Activated T-helper 1 cell treated with Interleukin-2 at 50 U/mL for 16 hours (primary cell): ENCODE measurements at regions not wholly inside any gene's neighbourhood (a gene's known extent, or its start where the extent isn't known, plus 50 kb on each side); places are given as distances from the start of the nearest gene placed in this dataset.

Experiments
- DNase-seq: peaks from one replicate; pipeline ENCODE4 v3.0.0-alpha.2; 2020; ENCODE audit warnings: low read depth

DNA sequence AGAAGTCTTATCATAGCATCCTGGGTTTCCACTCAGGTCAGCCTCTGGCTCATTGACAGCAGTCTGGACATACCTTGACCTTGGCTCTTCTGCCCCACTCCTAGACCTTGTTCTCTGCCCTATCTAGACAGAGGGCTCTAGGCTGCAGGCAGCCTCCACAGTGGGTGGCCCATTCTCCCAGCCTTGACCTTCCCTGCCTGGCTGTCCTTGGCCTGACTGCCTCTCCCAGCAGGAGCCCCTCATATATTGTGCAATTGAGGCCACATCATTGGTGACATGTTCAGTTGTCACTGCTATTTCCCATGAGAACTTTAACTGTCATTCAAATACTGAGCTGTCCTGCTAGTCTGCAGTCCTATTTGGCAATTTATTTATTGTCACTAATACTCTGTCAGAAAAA lies 503.4 kb downstream of the PLXNA4 start:
- DNase-seq: no peak

DNA sequence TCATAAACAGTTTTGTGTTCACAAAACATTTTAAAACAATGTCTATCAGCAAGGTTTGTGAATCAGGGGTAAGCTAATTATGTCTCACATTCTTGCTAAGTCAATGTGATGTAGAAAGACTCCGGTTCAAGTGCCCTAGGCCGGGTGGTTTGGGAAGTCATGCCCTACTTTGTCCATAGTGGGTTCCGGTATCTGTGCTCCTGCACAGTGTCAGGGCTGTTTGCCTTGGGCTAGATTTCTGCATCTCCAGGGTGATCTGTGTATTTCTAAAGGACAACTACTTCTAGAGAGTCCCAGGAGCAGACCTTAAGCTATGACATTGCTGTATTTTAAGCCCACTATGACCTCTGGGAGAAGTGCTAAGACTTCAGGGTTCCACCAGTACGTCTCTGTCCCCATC lies 504.1 kb downstream of the PLXNA4 start:
- DNase-seq: no peak

DNA sequence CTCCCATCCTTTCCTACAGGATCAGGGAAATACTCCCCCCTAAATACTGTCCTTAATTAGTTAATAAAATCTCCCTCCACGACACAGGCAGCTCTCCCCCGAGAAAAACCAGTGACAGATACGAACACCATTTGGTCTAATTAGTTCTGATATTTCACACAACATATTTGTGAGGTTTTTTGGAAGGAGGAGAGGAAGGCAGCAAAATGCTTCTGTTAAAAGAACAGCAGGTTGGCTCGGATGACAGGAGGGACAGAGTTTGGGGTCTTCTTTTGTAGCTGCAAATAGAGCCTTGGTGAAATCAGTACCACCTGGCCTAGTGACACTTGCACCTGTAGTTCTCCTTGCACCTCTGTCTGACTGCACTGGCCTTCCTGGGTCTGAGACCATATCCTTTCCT lies 507.0 kb downstream of the PLXNA4 start:
- DNase-seq: no peak

DNA sequence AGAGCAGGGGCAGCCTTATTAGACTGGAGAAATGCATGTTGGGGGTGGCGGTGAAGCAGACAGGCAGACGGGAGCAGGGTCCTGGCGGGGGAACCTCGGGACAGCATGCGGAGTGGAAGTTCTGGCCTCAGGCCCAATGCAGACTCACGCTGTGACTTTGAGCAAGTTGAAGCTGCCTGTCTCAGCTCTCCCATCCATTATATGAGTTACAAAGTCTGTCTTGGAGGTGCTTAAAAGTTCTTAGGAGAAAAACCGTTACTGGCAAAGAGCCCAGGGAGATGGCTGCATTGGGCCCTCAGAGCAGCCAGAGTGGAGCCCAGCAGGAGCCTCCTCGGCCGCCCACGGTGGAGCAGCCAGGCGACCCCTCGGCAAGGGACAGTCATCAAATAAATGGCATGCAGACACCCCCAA lies 509.5 kb downstream of the PLXNA4 start:
- DNase-seq: no peak

DNA sequence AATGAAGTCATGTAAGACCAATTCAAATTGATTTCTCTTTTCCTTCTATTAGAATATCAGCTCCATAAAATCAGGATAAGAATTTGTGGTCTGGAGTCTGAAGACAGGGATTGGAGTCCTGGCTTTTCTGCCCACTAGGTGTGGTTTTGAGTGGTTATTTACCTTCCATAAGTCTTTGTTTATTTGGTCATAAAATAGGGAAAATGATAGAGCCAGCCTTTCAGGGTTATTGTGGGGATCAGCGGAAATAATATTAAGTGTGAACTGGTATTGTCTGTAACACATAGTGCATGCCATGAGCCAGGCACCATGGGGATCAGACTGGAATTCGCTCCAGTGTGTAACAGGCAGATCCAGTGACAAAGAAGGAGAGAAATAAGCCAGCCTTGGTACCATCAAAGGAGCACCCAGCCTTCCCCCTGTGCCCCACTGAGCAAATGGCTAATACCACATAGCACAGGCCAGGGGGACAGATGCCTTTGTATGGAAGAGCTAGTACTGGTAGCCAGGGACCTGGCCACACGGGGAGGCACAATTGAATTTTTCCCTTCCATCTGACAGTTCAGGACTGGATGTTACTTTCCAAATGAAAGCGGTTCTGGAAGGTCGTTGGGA lies 509.7 kb upstream of the PODXL start:
- no peak for DNase-seq

DNA sequence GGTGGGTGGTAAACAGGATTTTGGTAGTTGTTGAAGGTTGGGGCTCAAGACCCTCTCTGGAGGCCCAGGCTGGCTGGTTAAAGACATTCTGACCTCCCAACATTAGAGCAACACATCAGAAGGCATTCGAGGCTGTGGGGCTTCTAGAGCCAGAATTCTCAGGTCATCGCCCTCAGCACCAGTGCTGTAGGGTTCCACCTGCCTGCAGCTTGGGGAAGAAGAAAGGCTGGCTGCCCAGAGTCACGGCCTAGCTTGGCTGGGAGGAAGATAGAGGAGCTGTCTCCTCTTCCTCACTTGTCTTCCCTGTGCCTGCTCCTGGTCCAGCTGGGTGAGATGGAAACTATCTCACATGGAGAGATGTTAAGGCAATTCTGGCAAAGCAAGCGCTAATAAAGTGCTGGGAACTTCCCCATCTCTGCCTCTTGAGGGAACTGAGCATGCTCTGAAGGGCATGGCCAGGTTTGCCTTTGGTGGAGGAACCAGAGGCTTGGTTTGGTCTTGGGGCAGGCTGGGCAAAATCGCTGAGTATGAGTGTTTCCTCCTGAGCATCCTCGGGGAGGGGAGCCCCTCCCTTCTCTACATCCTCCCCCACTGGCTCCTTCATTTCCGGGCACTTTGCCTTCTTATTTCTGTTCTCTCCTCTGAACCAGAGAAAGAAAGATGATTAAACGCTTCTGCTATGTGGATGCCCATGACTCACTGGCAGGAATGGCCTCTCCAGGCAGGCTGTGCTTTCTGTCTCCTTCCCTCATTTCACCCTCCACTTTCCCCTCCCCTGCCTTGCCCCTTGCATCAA lies 509.0 kb upstream of the PODXL start:
- no peak for DNase-seq

DNA sequence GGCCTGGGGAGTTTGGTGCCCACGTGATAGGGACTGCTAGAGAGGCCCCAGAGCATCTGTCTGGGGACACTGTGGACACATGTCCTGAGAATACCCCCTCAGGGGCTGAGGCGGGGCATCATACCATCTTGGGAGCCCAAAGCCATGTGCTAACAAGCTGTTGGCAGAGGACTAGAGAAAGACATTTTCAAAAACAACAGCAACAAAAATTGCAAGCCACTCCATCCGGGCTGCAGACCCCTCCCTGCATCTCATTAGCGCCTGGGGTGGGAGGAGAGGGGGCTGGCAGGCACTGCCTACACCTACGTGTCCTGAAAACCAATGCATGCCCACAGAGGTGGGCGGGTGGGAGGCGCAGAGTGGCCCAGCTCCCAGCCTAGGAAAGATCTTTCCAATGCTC lies 507.4 kb upstream of the PODXL start:
- no peak for DNase-seq

DNA sequence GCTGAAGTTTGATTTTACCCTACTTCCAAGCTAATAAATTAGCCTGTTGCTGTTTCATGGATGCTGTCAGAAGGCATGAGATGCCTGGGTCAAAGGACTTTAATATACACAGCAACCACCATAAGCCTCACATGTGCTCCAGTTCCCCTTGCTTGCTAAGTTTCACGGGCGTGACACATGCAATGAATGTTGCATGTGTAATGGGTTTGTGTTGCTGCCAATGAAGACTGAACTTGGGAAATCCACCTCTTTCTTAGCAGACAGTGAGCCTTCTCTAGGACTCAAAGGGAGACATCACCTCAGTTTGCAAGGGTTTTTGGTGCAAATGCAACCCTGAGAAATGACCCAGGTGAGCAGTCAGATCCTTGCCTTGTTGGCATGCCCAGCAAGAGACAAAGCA lies 505.5 kb upstream of the PODXL start:
- DNase-seq: no peak

DNA sequence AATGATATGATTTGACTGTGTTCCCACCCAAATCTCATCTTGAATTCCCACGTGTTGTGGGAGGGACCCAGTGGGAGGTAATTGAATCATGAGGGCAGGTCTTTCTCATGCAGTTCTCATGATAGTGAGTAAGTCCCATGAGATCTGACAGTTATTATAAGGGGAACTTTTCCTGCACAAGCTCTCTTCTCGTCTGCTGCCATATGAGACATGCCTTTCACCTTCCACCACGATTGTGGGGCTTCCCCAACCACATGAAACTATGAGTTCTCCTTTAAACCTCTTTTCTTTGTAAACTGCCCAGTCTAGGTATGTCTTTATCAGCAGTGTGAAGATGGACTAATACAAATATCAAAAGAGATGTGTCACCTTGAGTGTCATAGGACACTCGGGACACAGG lies 502.7 kb upstream of the PODXL start:
- DNase-seq: no peak

DNA sequence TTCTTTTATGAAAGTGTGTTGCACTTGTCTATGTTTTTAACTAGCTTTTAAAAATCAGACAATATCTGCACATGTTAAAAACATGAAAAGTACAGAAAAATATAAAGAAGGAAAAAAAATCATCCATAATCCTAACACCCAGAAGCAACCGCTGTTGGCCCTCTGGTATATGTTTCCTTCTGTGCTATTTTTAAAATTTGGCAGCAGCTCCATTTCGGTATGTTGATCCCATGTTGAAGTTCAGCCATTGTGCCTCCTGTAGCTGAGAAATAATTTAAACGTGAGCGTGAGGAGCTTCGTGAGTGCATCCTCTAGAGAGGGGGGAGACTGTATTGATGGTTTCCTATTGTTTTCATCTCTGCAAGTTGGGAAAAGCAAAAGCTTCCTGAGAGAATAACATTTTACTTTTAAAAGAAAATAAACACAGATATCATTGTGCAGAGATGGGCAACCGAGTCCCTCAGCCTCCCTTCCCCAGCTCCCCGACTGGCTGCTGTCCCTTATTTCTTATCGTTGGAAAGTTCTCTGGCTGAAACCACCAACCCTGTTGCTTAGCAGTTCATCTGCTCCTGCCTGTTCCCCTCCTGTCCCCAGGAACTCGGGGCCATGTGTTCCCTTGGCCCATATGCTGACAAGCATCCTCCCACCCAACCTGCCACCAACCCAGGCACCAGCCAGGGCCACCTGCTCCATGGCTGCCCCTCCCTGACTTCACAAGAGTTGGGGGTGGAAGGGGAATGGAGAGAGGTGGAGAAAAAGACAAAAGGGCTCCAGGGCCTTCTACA lies 499.1 kb upstream of the PODXL start:
- DNase-seq: no peak

DNA sequence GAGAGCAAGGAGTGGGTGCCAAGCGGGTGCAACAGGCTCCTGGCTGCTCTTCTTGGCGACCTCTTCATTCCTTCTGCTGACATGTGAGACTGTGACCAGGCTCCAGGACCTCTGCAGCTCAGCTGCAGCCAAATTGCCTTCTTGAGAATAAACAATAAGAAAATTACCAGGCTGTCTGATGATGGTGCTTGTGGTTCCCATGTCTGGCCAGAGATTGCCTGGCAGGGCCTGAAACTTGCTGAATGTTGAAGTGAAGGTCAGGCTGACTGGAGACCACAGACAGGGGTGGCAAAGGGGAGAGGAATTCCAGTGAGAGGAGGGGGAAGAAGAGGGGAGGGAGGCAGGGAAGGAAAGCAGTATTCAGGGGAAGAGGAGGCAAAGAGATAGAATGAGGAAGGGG lies 497.4 kb upstream of the PODXL start:
- no peak for DNase-seq

DNA sequence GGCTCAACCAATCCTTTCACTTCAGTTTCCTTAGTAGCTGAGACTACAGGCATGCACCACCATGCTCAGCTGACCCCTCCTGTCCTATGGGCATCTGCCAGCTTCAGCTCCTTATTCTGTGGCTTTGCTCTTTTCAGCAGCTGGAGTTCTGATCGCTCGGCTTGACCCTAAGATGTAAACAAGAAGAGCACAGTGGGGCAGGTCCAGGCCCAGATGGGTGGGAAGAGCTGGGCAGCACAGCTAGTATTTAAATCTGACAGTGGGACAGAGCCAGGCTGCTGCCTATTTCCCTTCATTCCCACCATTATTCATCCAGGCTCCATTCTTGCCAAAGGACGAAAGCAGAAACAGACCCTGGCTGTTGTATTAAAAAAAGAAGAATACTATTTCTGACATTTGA lies 494.9 kb upstream of the PODXL start:
- DNase-seq: no peak

DNA sequence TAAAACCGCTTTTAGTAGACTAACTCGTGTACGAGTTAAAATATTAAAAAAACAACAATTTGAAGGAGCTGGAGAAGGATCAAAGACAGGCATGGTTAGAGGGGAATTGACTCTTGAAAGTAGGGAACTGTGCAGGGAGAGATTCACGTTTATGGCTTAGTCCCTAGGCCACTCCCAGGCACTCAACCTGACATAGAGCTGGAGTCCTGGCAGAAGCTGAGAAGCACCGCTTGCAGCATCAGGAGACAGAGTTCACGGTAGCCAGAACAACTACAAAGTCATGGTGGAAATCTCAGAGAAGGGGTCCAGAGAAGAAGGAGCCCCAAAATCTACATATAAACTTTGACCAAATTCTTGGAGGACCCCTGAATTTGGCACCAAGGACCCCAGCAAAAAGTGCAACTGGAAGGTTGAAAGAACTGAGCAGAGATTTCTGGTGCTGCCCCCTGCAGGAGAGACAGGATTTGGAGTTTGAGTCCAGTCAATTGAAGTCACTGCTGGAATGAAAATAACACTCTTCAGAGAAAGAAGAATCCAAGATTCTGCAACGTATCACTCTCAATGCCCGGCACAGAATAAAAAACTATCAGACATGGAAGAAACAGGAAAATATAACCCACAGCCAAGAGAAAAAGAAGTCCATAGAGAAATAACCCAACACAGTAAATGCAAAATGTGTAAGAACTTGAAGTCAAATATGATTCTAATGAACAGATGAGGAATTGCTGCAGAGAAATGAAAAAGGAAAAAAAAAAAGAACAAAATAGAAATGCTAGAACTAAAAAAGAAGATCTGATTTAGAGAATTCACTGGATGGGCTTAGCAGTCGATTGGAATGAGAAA lies 493.3 kb upstream of the PODXL start:
- DNase-seq: no peak

DNA sequence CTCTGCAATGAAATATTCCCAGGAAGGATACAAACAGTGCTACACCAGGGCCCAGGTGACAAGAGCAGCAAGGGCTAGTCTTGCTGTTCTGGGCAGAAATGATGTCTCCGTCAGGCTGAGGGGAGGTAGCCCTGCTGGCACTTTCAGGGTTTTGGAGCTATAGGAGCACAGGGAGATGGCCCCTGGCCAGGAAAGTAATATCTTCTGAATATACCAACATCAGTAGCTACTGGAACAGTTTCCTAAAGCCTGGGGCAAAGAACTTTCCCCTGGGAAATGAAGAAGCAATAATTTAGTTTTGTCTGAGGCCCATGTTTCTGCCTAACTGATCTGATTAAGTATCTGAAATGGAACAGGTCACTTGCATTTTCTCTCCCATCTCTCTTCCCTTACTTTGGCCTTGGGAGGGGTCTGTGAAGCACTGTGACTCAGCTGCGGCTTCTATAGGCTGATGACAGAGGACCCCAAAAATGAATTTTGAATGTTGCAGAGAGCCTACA lies 489.1 kb upstream of the PODXL start:
- no peak for DNase-seq

DNA sequence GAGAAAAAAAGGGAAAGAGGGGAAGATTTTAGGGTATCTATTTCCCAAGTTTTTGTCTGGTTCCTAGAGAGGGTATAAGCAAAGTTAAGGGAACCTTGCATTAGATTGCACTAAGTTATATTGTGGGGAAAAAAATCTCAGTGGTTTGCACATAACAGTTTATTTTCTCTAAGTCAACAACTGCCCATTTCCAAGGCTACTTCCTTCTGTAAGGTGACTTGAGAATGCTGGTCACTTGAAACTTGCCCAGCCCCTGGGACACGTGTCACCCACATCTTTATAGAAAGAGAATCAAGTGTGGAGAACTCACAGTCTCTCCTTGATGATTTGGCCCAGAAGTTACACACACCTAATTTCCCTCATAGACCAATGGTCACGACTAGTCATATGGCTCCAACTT lies 488.6 kb upstream of the PODXL start:
- no peak for DNase-seq

DNA sequence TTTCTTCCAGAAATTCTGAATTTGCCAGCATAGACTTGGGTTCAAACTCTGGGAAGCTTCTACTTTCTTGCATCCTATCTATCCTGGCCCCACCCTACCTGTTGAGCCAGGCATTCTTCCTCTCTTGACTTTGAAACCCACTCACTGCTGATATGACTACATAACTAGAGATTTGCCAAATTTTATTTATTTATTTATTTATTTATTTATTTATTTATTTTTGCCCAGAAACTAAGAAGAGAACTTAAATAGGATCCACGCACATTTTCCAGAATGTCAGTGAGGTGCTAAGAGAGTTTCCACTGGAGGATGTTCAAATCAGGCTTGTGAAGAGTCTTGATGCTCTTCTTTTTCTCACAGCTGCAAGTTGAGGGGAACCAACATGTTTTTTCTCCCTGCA lies 487.8 kb upstream of the PODXL start:
- DNase-seq: no peak

DNA sequence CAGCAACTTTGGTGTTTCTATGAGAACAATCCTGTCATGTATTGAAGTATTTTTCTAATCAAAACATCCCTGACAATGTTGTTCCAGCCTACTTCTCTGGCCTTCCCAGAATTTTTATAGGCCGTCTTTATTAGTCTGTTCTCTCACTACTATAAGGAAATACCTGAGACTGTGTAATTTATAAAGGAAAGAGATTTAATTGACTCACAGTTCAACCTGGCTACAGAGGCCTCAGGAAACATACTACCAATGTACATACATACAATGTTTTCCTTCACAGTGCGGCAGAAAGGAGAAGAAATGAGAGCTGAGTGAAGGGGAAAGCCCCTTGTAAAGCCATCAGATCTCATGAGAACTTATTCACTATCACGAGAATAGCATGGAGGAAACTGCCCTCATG lies 484.7 kb upstream of the PODXL start:
- DNase-seq: no peak

DNA sequence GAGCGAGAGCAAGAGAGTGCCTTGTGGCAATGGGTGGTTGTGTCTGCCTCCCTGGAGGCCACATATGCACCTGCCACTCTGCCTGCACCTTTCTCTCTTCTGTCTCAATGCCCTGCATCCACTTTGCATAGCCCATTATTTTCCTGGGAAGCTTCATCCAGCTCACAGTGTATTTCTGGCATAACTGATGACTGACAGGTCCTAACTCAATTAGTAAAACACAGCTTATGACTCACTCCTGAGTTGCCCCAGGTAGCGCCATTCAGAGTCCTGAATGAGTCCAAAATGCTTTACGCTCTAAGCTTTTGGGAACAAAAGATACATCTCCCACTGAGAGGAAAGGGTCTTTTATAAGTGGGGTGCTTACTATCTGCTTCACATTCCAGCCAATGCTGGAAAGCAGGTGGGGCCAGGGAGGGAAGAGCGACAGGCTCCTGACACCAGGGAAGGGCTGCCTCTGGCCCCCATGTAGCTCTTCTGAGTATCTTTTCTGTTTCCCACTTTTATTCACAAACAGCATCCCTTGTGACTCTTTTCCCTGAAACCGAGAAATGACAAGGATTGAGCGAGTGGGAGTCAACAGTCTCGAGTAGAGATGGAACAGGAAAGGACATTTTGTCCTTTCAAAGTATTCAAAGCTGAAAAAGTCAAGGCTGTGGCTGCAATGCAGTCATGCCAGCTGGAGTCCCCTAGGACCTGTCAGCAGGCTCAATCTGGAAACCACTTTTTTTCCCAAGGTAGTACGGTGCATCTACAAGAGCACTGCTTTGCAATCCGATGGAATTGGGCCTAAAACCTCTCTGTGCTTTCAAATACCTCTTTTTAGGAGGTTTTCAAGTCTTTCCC lies 479.3 kb upstream of the PODXL start:
- no peak for DNase-seq

DNA sequence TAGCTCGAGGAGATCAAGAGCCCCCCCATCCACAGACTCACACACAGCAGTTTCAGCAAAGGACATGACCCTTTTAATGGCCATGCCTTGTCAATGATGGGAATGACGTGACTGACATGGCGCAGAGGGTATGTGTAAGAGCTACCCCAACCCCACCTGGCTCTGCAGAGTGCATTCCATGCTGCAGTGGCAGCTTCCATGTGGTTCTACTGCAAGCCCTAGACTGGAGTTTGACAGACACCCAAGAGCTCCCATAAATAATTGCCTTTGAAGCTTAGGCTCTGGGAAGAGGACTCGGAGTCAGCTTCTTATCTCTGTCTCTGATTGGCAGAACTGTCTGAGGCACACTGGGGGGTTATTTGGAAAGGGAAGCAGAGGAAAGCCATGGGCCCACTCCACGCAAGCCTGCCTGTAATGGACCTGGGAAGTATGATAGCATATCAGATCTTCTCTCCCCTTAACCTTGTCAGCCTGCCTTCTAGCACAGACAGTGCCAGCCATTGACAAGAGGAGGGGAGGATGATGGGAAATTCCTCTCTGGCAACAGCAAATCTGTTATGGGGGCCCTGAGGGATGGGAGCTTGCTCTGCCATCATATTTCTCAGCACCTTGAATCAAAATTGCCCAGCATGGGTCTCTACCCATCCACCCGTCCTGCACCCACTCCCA lies 478.5 kb upstream of the PODXL start:
- no peak for DNase-seq

DNA sequence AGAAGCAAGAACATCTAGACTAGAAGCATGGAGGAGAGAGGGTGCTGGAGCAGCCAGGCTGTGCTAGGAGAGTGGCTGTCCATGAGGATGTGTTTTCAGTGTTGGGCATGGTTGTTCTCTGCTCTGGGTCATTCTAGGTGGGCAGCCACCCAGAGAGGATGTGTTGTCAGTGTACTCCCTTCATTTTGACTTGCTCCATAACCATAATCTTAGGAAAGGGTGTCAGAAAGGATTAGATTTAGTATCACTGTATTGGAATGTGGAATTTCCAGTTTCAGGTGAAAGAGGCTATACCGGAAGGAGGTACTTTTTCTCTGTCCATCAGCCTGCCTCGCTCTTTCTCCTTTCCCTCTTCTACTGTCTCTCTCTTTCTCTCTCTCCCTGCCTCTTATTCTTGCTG lies 474.5 kb upstream of the PODXL start:
- no peak for DNase-seq
